ENCODE measurements at regions not wholly inside any gene's neighbourhood (a gene's known extent, or its start where the extent isn't known, plus 50 kb on each side); places are given as distances from the start of the nearest gene placed in this dataset.
A peak's percentile ranks its signal among the peaks of the same experiment; 100 is the strongest.

- Histone ChIP-seq H3K4me2 (ENCODE audit: low read depth, low read length) (no peak overlapping the region), H3K79me2 (ENCODE audit: low read length) (no peaks in the 10 kb centered on the region), H2AFZ (ENCODE audit: low read length) (no peak overlapping the region), H3K36me3 (replicated peaks; ENCODE audit: insufficient read depth, low read length) (no peaks in the 10 kb centered on the region), H3F3A (ENCODE audit: insufficient read depth, low read length) (no peaks in the 10 kb centered on the region), H3K27ac (ENCODE audit: low read length) (no peak overlapping the region), H3K27me3 (replicated peaks; ENCODE audit: insufficient read depth, low read length) (no peaks in the 10 kb centered on the region), H3K9ac (ENCODE audit: low read length) (no peak overlapping the region), H3K9me3 (replicated peaks; ENCODE audit: insufficient read depth, low read length) (no peaks in the 10 kb centered on the region), H3K4me3 (ENCODE audit: low read length) (no peak overlapping the region), H4K20me1 (ENCODE audit: insufficient read depth, low read length) (no peaks in the 10 kb centered on the region), H3K4me1 (ENCODE audit: low read length) (peaks cover 12% of the 10 kb centered on the region), H3K9me2 (replicated peaks; ENCODE audit: insufficient read depth, low read length) (no peaks in the 10 kb centered on the region)
- DNase-seq, result no peak
- TF ChIP-seq EZH2phosphoT487 (IDR thresholded peaks at IDR 0.05; ENCODE audit: low read length), result no peak
- no peak for TF ChIP-seq CTCF (IDR thresholded peaks at IDR 0.05; ENCODE audit: low read length)
Observed at GRCh38 chr12:13387101-13387500, 190.6 kb downstream of the EMP1 start.

- Histone ChIP-seq H3K4me3 (ENCODE audit: low read length) (no peak overlapping the region), H3K9ac (ENCODE audit: low read length) (no peak overlapping the region), H2AFZ (ENCODE audit: low read length) (no peak overlapping the region), H3K79me2 (ENCODE audit: low read length) (no peaks in the 10 kb centered on the region), H3K27me3 (replicated peaks; ENCODE audit: insufficient read depth, low read length) (no peaks in the 10 kb centered on the region), H3K36me3 (replicated peaks; ENCODE audit: insufficient read depth, low read length) (no peaks in the 10 kb centered on the region), H4K20me1 (ENCODE audit: insufficient read depth, low read length) (no peaks in the 10 kb centered on the region), H3K4me1 (ENCODE audit: low read length) (peaks cover 12% of the 10 kb centered on the region), H3K27ac (ENCODE audit: low read length) (no peak overlapping the region), H3K4me2 (ENCODE audit: low read depth, low read length) (no peak overlapping the region), H3K9me3 (replicated peaks; ENCODE audit: insufficient read depth, low read length) (no peaks in the 10 kb centered on the region), H3K9me2 (replicated peaks; ENCODE audit: insufficient read depth, low read length) (no peaks in the 10 kb centered on the region), H3F3A (ENCODE audit: insufficient read depth, low read length) (no peaks in the 10 kb centered on the region)
- DNase-seq, result no peak
- no peak for TF ChIP-seq EZH2phosphoT487 (IDR thresholded peaks at IDR 0.05; ENCODE audit: low read length)
- no peak for TF ChIP-seq EZH2 (optimal IDR thresholded peaks at IDR 0.05; ENCODE audit: low read depth, low read length)
- no peak for TF ChIP-seq CTCF (IDR thresholded peaks at IDR 0.05; ENCODE audit: low read length)
Observed at GRCh38 chr12:13386323-13387039, 190.0 kb downstream of the EMP1 start.

- Histone ChIP-seq H3K4me3 (ENCODE audit: low read length) (no peak overlapping the region), H3K9me3 (replicated peaks; ENCODE audit: insufficient read depth, low read length) (no peaks in the 10 kb centered on the region), H4K20me1 (ENCODE audit: insufficient read depth, low read length) (no peaks in the 10 kb centered on the region), H3K9ac (ENCODE audit: low read length) (no peak overlapping the region), H3K79me2 (ENCODE audit: low read length) (no peaks in the 10 kb centered on the region), H3K36me3 (replicated peaks; ENCODE audit: insufficient read depth, low read length) (no peaks in the 10 kb centered on the region), H3K4me2 (ENCODE audit: low read depth, low read length) (no peak overlapping the region), H3F3A (ENCODE audit: insufficient read depth, low read length) (no peaks in the 10 kb centered on the region), H3K27me3 (replicated peaks; ENCODE audit: insufficient read depth, low read length) (no peaks in the 10 kb centered on the region), H2AFZ (ENCODE audit: low read length) (peak overlapping the region; percentile 15; the same call in 1 of the 2 replicates), H3K9me2 (replicated peaks; ENCODE audit: insufficient read depth, low read length) (no peaks in the 10 kb centered on the region), H3K4me1 (ENCODE audit: low read length) (peaks cover 12% of the 10 kb centered on the region), H3K27ac (ENCODE audit: low read length) (peak overlapping the region; percentile 32; the same call in 1 of the 2 replicates)
- DNase-seq, result peak; percentile 42
- no peak for TF ChIP-seq CTCF (IDR thresholded peaks at IDR 0.05; ENCODE audit: low read length)
- no peak for TF ChIP-seq EZH2phosphoT487 (IDR thresholded peaks at IDR 0.05; ENCODE audit: low read length)
- no peak for TF ChIP-seq EZH2 (optimal IDR thresholded peaks at IDR 0.05; ENCODE audit: low read depth, low read length)
Observed at GRCh38 chr12:13383379-13383778, 186.9 kb downstream of the EMP1 start.

Data from MM.1S (cell line).